ENCODE measurements at regions not wholly inside any gene's neighbourhood (a gene's known extent, or its start where the extent isn't known, plus 50 kb on each side); places are given as distances from the start of the nearest gene placed in this dataset.

DNA sequence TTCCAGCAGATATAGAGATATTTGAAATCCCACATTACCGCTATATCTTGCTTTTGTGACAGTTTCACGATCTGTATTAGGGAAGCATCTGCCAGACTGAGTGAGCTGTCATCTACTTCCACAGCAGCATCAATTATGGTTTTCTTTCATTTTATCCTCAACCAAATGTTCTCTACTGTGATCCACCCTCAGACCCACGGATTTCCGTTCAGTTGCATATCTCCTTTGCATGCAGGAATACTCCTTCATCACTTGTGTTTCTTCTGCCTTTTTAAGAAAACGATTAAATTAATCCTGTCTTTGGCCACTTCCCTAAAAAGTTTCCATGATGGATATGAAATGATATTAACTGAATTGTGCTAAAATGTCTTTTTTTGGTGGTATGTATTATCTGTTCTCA is 262.1 kb upstream of the ADGRB3 start:
- TF ChIP-seq, protein P1, sequence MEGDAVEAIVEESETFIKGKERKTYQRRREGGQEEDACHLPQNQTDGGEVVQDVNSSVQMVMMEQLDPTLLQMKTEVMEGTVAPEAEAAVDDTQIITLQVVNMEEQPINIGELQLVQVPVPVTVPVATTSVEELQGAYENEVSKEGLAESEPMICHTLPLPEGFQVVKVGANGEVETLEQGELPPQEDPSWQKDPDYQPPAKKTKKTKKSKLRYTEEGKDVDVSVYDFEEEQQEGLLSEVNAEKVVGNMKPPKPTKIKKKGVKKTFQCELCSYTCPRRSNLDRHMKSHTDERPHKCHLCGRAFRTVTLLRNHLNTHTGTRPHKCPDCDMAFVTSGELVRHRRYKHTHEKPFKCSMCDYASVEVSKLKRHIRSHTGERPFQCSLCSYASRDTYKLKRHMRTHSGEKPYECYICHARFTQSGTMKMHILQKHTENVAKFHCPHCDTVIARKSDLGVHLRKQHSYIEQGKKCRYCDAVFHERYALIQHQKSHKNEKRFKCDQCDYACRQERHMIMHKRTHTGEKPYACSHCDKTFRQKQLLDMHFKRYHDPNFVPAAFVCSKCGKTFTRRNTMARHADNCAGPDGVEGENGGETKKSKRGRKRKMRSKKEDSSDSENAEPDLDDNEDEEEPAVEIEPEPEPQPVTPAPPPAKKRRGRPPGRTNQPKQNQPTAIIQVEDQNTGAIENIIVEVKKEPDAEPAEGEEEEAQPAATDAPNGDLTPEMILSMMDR (IDR thresholded peaks at IDR 0.05), result no peak
- TF ChIP-seq POLR2A (IDR thresholded peaks at IDR 0.05), result no peak

Measured in vagina (tissue), 2 donors.